ENCODE measurements at regions not wholly inside any gene's neighbourhood (a gene's known extent, or its start where the extent isn't known, plus 50 kb on each side); places are given as distances from the start of the nearest gene placed in this dataset.
"Not testable (repeated sequence)": the region's sequence is repeated elsewhere in the genome, so short reads cannot be mapped to it uniquely, and the experiment has no call there.

- no peak for DNase-seq
- Mint-ChIP-seq H3K27me3 (no peaks in the 10 kb centered on the region), H3K9me3 (peaks cover 7% of the 10 kb centered on the region), H3K4me3 (no peak overlapping the region), H3K36me3 (ENCODE audit: low read depth) (no peaks in the 10 kb centered on the region), H3K4me1 (no peaks in the 10 kb centered on the region), H3K27ac (no peak overlapping the region)
- ChIA-PET CTCF (no interaction called here), POLR2A (no interaction called here)
- ATAC-seq (ENCODE audit: low read depth) = no peak
- intact Hi-C loops (cut with micrococcal nuclease) = no loop called here
- no peak for TF ChIP-seq CTCF (IDR thresholded peaks at IDR 0.05)
Measured at GRCh38 chr4:187665086-187665485, 330.5 kb upstream of the ZFP42 start.

- ATAC-seq (ENCODE audit: low read depth) (no peak), DNase-seq (no peak)
- no peak for TF ChIP-seq CTCF (IDR thresholded peaks at IDR 0.05)
- H3K27ac Mint-ChIP-seq = no peak overlapping the region
- POLR2A ChIA-PET = no interaction called here
- peaks cover 14% of the 10 kb centered on the region for H3K9me3 Mint-ChIP-seq
- H3K4me3 Mint-ChIP-seq = no peak overlapping the region
- CTCF ChIA-PET = no interaction called here
- intact Hi-C loops (cut with micrococcal nuclease) = no loop called here
- no peaks in the 10 kb centered on the region for H3K27me3 Mint-ChIP-seq
- H3K36me3 Mint-ChIP-seq (ENCODE audit: low read depth) = no peaks in the 10 kb centered on the region
- H3K4me1 Mint-ChIP-seq = no peaks in the 10 kb centered on the region
Measured at GRCh38 chr4:187666034-187666433, 329.5 kb upstream of the ZFP42 start.

- ATAC-seq (ENCODE audit: low read depth) = no peak
Measured at GRCh38 chr4:187666697-187667494, 328.7 kb upstream of the ZFP42 start.

GRCh38 chr4:187668526-187669082 is 327.0 kb upstream of the ZFP42 start:
- CTCF ChIA-PET = no interaction called here
- H3K4me3 Mint-ChIP-seq = no peak overlapping the region
- ATAC-seq (ENCODE audit: low read depth) = no peak

More at GRCh38 chr4:187666697-187667494, 328.7 kb upstream of the ZFP42 start:
- TF ChIP-seq CTCF (IDR thresholded peaks at IDR 0.05) = no peak
- H3K9me3 Mint-ChIP-seq = peaks cover 11% of the 10 kb centered on the region
- POLR2A ChIA-PET = no interaction called here
- H3K4me1 Mint-ChIP-seq = no peaks in the 10 kb centered on the region
- no peak overlapping the region for H3K27ac Mint-ChIP-seq
- H3K4me3 Mint-ChIP-seq = no peak overlapping the region
- CTCF ChIA-PET = no interaction called here
- intact Hi-C loops (cut with micrococcal nuclease) = no loop called here
- no peak for DNase-seq
- H3K27me3 Mint-ChIP-seq = no peaks in the 10 kb centered on the region
- no peaks in the 10 kb centered on the region for H3K36me3 Mint-ChIP-seq (ENCODE audit: low read depth)

GRCh38 chr4:187671521-187671920 is 324.1 kb upstream of the ZFP42 start:
- H3K36me3 Mint-ChIP-seq (ENCODE audit: low read depth); intact Hi-C loops (cut with micrococcal nuclease); H3K27ac Mint-ChIP-seq; H3K4me3 Mint-ChIP-seq; H3K4me1 Mint-ChIP-seq; POLR2A ChIA-PET; CTCF ChIA-PET; H3K27me3 Mint-ChIP-seq; DNase-seq; ATAC-seq (ENCODE audit: low read depth): not testable (repeated sequence)
- peaks cover 10% of the 10 kb centered on the region for H3K9me3 Mint-ChIP-seq

More at GRCh38 chr4:187668526-187669082, 327.0 kb upstream of the ZFP42 start:
- Mint-ChIP-seq H3K27ac (no peak overlapping the region), H3K36me3 (ENCODE audit: low read depth) (no peaks in the 10 kb centered on the region), H3K9me3 (peaks cover 7% of the 10 kb centered on the region), H3K27me3 (no peaks in the 10 kb centered on the region), H3K4me1 (no peaks in the 10 kb centered on the region)
- intact Hi-C loops (cut with micrococcal nuclease) = no loop called here
- DNase-seq = no peak
- POLR2A ChIA-PET = no interaction called here
- TF ChIP-seq CTCF (IDR thresholded peaks at IDR 0.05) = no peak

- CTCF ChIA-PET; DNase-seq; H3K27me3 Mint-ChIP-seq; H3K4me1 Mint-ChIP-seq; H3K4me3 Mint-ChIP-seq; H3K27ac Mint-ChIP-seq; POLR2A ChIA-PET; ATAC-seq (ENCODE audit: low read depth); H3K36me3 Mint-ChIP-seq (ENCODE audit: low read depth); intact Hi-C loops (cut with micrococcal nuclease): not testable (repeated sequence)
- H3K9me3 Mint-ChIP-seq = peaks cover 12% of the 10 kb centered on the region
Measured at GRCh38 chr4:187671958-187672357, 323.6 kb upstream of the ZFP42 start.

GRCh38 chr4:187672526-187672925 is 323.0 kb upstream of the ZFP42 start:
- H3K36me3 Mint-ChIP-seq (ENCODE audit: low read depth); H3K27me3 Mint-ChIP-seq; DNase-seq; CTCF ChIA-PET; H3K27ac Mint-ChIP-seq; intact Hi-C loops (cut with micrococcal nuclease); H3K4me1 Mint-ChIP-seq; ATAC-seq (ENCODE audit: low read depth); POLR2A ChIA-PET; H3K4me3 Mint-ChIP-seq: not testable (repeated sequence)
- peaks cover 12% of the 10 kb centered on the region for H3K9me3 Mint-ChIP-seq
